ENCODE measurements at regions not wholly inside any gene's neighbourhood (a gene's known extent, or its start where the extent isn't known, plus 50 kb on each side); places are given as distances from the start of the nearest gene placed in this dataset.

- ATAC-seq (no peak), DNase-seq (ENCODE audit: extremely low read depth in 1 of 4, low spot score in 3 of 4) (no peak), FAIRE-seq (no peak)
- 0% methylated on average over 4 of the region's 4 CpGs for WGBS (ENCODE audit: insufficient coverage, low coverage, missing lambda C conversion rate)
- ChIA-PET POLR2A (interaction anchor here (0.8 kb wide), 1 partner anchor 23 kb away, joined by 3 read pairs; no protein-coding TSS in a partner anchor), CTCF (ENCODE audit: low intra/inter-chr PET ratio) (no interaction called here)
- H3K36me3 ChIP-seq (ENCODE audit: control insufficient read depth, insufficient read depth, low read length) = no peaks in the 10 kb centered on the region
- H3K9ac ChIP-seq (ENCODE audit: insufficient read depth in 1 of 2, low read depth in 2 of 2, low read length in 2 of 2) = no peak overlapping the region
- no peak overlapping the region for H2AFZ ChIP-seq (ENCODE audit: low read depth, low read length)
- no TSS peak for BruUV-seq (replicated peaks)
- in situ Hi-C loops (cut with MboI) = no loop called here
- no peak overlapping the region for H3K4me3 ChIP-seq
- H4K20me1 ChIP-seq (replicated peaks; ENCODE audit: control insufficient read depth, insufficient read depth, low read length) = no peaks in the 10 kb centered on the region
- H3K79me2 ChIP-seq (ENCODE audit: control insufficient read depth, insufficient read depth, low read length) = no peaks in the 10 kb centered on the region
- no peaks in the 10 kb centered on the region for H3K4me1 ChIP-seq (replicated peaks in 1 of 2; ENCODE audit: control insufficient read depth in 2 of 2, insufficient read depth in 2 of 2, low read length in 2 of 2)
- intact Hi-C loops (cut with micrococcal nuclease) = loop anchor here (5.0 kb wide), 1 partner anchor 487 kb away; no protein-coding TSS in a partner anchor
- H3K9me1 ChIP-seq (ENCODE audit: control insufficient read depth, insufficient read depth, low read length) = no peaks in the 10 kb centered on the region
- H3K27ac ChIP-seq (ENCODE audit: extremely low read depth, low read depth, low read length) = no peak overlapping the region
- H3K9me3 ChIP-seq (replicated peaks; ENCODE audit: control insufficient read depth, insufficient read depth, low read depth, low read length) = no peaks in the 10 kb centered on the region
- peaks cover 0 to 9% of the 10 kb centered on the region in 2 experiments; a peak in 3 of 5 replicates for H3K27me3 ChIP-seq (ENCODE audit: control insufficient read depth in 2 of 2, insufficient read depth in 2 of 2, low read length in 2 of 2)
- no peak overlapping the region for H3K4me2 ChIP-seq (ENCODE audit: insufficient read depth, low read length)
- TF ChIP-seq ZC3H4 (CRISPR knock-in tag; IDR thresholded peaks at IDR 0.05; ENCODE audit: borderline replicate concordance) (no peak), EP400 (IDR thresholded peaks at IDR 0.05) (no peak), GATAD2B (IDR thresholded peaks at IDR 0.05; ENCODE audit: borderline replicate concordance) (no peak), ZNF318 (IDR thresholded peaks at IDR 0.05; ENCODE audit: borderline replicate concordance in 1 of 2, low read depth in 1 of 2) (no peak), HNRNPLL (IDR thresholded peaks at IDR 0.05; ENCODE audit: low read depth, low read length, poor library complexity, severe bottlenecking) (no peak), TFAM (CRISPR knock-in tag; conservative IDR thresholded peaks at IDR 0.05) (no peak), ZNF696 (CRISPR knock-in tag; conservative IDR thresholded peaks at IDR 0.05) (no peak), SNIP1 (IDR thresholded peaks at IDR 0.05; ENCODE audit: low read depth) (no peak), ZBTB11 (CRISPR knock-in tag; IDR thresholded peaks at IDR 0.05) (no peak), ZNF347 (CRISPR knock-in tag; IDR thresholded peaks at IDR 0.05; ENCODE audit: low read depth) (no peak), RB1 (IDR thresholded peaks at IDR 0.05; ENCODE audit: low read depth) (no peak), MEIS2 (IDR thresholded peaks at IDR 0.05; ENCODE audit: partially characterized antibody) (no peak)
These were observed 166.8 kb upstream of the TBX20 start for GRCh38 chr7:35420656-35421055.
